Tibial nerve (tissue), 4 donors: ENCODE measurements at regions not wholly inside any gene's neighbourhood (a gene's known extent, or its start where the extent isn't known, plus 50 kb on each side); places are given as distances from the start of the nearest gene placed in this dataset.
"Not testable (repeated sequence)": the region's sequence is repeated elsewhere in the genome, so short reads cannot be mapped to it uniquely, and the experiment has no call there.

Source experiments
- CTCF ChIP-seq, 5 experiments: fragments of 200-600 bp in 3 of 5; fragments of 450-650 bp in 2 of 5; sonication (generic) in 3 of 5; IDR thresholded peaks; one replicate each; pipeline ENCODE4 v1.5.1; 2016 to 2019; ENCODE audit warnings: antibody characterized with exemption in 5 of 5, mild to moderate bottlenecking in 3 of 5, moderate library complexity in 2 of 5
- EP300 ChIP-seq, 2 donors: sonication (generic); formaldehyde crosslinking; IDR thresholded peaks; one replicate each; pipeline ENCODE4 v1.6.1; 2017; ENCODE audit warnings: antibody characterized with exemption in 2 of 2, mild to moderate bottlenecking in 1 of 2

GRCh38 chr6:167671379-167671976, 155.2 kb upstream of the AFDN start:
- TF ChIP-seq CTCF, EP300 (IDR thresholded peaks at IDR 0.05): not testable (repeated sequence)
